Suprapubic skin (tissue), 4 donors: ENCODE measurements at regions not wholly inside any gene's neighbourhood (a gene's known extent, or its start where the extent isn't known, plus 50 kb on each side); places are given as distances from the start of the nearest gene placed in this dataset.
A peak's percentile ranks its signal among the peaks of the same experiment; 100 is the strongest.

Experiments used
- DNase-seq, 2 donors: peaks; one replicate each; pipeline ENCODE4 v3.0.0-alpha.2; 2019; ENCODE audit warnings: low spot score in 2 of 2
- H3K27ac ChIP-seq: fragments of 200-600 bp; sonication (generic); one replicate; pipeline ENCODE4 v1.5.1; 2019
- H3K27me3 ChIP-seq: fragments of 200-600 bp; sonication (generic); one replicate; pipeline ENCODE4 v1.5.1; 2019
- H3K36me3 ChIP-seq: fragments of 200-600 bp; sonication (generic); one replicate; pipeline ENCODE4 v1.5.1; 2019
- H3K4me1 ChIP-seq: fragments of 200-600 bp; sonication (generic); one replicate; pipeline ENCODE4 v1.5.1; 2019
- H3K4me3 ChIP-seq: fragments of 200-600 bp; sonication (generic); one replicate; pipeline ENCODE4 v1.5.1; 2019; ENCODE audit warnings: mild to moderate bottlenecking
- H3K9me3 ChIP-seq: fragments of 200-600 bp; sonication (generic); one replicate; pipeline ENCODE4 v1.5.1; 2019
- CTCF ChIP-seq, 2 donors: fragments of 200-600 bp in 1 of 2; fragments of 450-650 bp in 1 of 2; sonication (generic) in 1 of 2; IDR thresholded peaks; one replicate each; pipeline ENCODE4 v1.5.1; 2016 to 2019; ENCODE audit warnings: antibody characterized with exemption in 2 of 2, mild to moderate bottlenecking in 1 of 2, moderate library complexity in 1 of 2
- EP300 ChIP-seq: sonication (generic); formaldehyde crosslinking; IDR thresholded peaks from one replicate; pipeline ENCODE4 v1.6.1; 2017; ENCODE audit warnings: antibody characterized with exemption
- POLR2A ChIP-seq, 2 donors: fragments of 450-650 bp; IDR thresholded peaks; one replicate each; pipeline ENCODE4 v1.6.1; 2017; ENCODE audit warnings: antibody characterized with exemption in 2 of 2, mild to moderate bottlenecking in 2 of 2, moderate library complexity in 2 of 2
- POLR2AphosphoS5 ChIP-seq, 3 donors: sonication (generic); formaldehyde crosslinking; IDR thresholded peaks; one replicate each; pipeline ENCODE4 v1.6.1; 2017; ENCODE audit warnings: antibody characterized with exemption in 3 of 3
- WGBS: methylation state at CpG from one replicate; pipeline ENCODE4 v1.1.5; 2018; 5-methylcytosine and 5-hydroxymethylcytosine counted together

DNA sequence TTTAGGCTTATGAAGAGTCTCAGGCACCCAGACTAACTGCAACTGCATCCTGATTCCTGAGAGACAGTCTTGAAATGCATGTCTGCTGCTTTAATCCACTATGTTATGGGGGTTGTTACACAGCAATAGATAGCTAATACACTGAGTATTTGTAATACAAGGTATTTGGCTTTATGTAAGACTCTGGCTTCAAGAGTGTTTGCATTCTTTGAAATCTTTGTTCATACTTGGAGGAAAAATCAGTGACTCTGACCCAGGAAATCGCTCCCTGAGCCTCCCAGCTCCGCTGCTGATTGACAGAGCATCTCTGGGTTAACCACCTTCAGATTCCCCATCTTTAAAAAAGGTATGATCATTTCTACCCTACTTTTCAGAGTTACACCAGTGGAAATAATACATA lies 133.9 kb downstream of the MTPAP start:
- Histone ChIP-seq H3K4me3 (no peak overlapping the region), H3K27ac (peak overlapping the region; percentile 29)

DNA sequence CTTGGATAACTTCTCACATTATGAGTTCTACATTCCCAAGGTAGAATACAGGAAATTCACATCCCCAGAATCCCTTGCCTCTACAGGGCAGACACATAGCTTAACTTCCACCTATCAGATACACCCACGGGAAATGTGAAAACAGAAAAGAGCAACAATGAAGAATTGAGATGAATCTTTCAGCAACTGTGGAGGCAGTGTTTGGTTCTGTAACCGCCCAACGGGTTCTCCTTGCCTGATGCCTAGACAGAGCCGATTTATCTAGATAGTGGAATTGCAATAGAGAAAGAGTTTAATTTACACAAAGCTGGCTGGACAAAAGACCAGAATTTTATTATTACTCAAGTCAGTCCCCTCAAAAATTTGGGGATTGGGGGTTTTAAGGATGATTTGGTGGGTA lies 138.8 kb downstream of the MTPAP start:
- WGBS = 96% methylated on average over 4 of the region's 4 CpGs
- no peaks in the 10 kb centered on the region for H3K36me3 ChIP-seq
- no peak overlapping the region for H3K27ac ChIP-seq
- no peaks in the 10 kb centered on the region for H3K9me3 ChIP-seq
- H3K27me3 ChIP-seq = no peaks in the 10 kb centered on the region
- no peak for DNase-seq
- TF ChIP-seq POLR2AphosphoS5 (IDR thresholded peaks at IDR 0.05) (no peak), CTCF (IDR thresholded peaks at IDR 0.05) (no peak), EP300 (no peak), POLR2A (IDR thresholded peaks at IDR 0.05) (no peak)
- no peaks in the 10 kb centered on the region for H3K4me1 ChIP-seq
- no peak overlapping the region for H3K4me3 ChIP-seq

More for the DNA sequence above, 133.9 kb downstream of the MTPAP start:
- WGBS = 78% methylated on average over 2 of the region's 2 CpGs
- Histone ChIP-seq H3K4me1 (peaks cover 11% of the 10 kb centered on the region), H3K9me3 (no peaks in the 10 kb centered on the region), H3K27me3 (no peaks in the 10 kb centered on the region), H3K36me3 (no peaks in the 10 kb centered on the region)
- no peak for DNase-seq
- TF ChIP-seq POLR2AphosphoS5 (IDR thresholded peaks at IDR 0.05) (no peak), EP300 (no peak)

DNA sequence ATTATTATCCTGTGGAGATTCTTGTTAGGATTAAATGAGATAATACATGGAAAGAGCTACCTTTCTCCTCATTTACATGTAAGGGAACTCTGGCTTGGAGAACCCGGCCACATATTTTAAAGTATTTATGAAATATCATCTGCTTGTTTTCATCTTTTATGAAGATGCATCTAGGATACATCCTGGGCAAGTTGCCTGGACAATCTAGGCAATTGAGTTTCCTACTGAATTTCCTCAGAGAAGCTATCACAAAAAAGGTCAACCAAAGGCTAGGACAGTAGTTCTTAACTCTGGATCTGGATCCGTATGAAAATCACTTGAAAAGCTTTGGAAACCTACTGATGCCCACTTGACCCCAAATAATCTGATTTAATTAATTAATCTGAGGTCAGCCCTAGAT lies 140.7 kb downstream of the MTPAP start:
- 73% methylated on average over 2 of the region's 2 CpGs for whole genome bisulfite sequencing
- Histone ChIP-seq H3K9me3 (no peaks in the 10 kb centered on the region), H3K27ac (no peak overlapping the region), H3K4me1 (no peaks in the 10 kb centered on the region), H3K36me3 (no peaks in the 10 kb centered on the region), H3K4me3 (no peak overlapping the region), H3K27me3 (no peaks in the 10 kb centered on the region)
- TF ChIP-seq POLR2A (IDR thresholded peaks at IDR 0.05) (no peak), EP300 (no peak), CTCF (IDR thresholded peaks at IDR 0.05) (no peak), POLR2AphosphoS5 (IDR thresholded peaks at IDR 0.05) (no peak)
- DNase-seq = no peak

DNA sequence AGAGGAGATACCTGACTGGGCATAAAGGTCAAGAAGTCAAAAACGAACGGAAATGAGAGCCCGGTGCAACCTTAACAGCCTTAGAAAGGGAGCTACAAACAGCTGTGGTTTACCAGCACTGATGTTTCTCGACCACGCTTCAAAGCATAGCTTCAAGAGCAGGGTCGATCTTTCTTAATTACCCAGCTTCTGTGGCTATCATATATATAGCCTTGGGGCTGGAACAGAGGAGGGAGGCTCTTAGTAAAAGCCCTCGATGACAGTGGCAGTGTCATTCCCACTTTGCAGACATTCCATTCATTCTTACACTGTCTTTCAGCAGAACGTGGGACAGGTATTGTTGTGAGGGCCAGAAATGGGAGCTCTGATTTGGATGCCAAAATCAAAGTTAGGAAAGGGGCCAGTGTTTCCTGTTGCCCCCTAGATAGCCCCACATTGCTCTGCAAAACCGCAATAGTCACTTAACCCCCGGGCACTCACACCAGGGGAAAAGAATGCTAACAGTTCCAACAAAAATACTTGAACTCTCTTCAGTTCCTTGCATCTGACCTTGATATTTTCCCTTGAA lies 141.5 kb downstream of the MTPAP start:
- 32% methylated on average over 10 of the region's 10 CpGs for WGBS
- DNase-seq = no peak
- H3K36me3 ChIP-seq = no peaks in the 10 kb centered on the region
- no peaks in the 10 kb centered on the region for H3K9me3 ChIP-seq
- H3K4me3 ChIP-seq = no peak overlapping the region
- H3K27me3 ChIP-seq = no peaks in the 10 kb centered on the region
- H3K4me1 ChIP-seq = no peaks in the 10 kb centered on the region
- no peak overlapping the region for H3K27ac ChIP-seq
- TF ChIP-seq POLR2AphosphoS5 (IDR thresholded peaks at IDR 0.05) = no peak
- TF ChIP-seq CTCF (IDR thresholded peaks at IDR 0.05) = no peak
- TF ChIP-seq POLR2A (IDR thresholded peaks at IDR 0.05) = no peak
- TF ChIP-seq EP300 = no peak

DNA sequence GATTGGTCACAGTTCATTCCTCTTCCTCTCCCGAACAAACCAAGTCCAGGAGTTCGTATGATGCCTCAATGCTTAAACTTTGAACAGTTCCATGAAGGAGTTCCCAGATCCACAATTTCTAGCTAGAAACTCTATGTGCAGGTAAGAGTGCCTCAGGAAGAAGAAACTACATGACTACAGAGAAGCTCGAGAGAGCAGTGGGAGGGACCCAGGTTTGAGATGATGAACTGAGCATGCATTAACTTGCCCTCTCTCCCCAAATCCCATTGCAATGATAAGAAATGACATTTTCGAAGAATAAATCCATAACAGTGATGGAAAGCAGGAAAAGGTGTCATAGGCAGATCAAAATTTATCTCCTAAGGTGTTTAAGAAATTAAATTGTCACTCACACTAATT lies 140.6 kb upstream of the JCAD start:
- Histone ChIP-seq H3K4me3 (no peak overlapping the region), H3K27me3 (peaks cover 8% of the 10 kb centered on the region), H3K36me3 (no peaks in the 10 kb centered on the region), H3K27ac (no peak overlapping the region), H3K9me3 (no peaks in the 10 kb centered on the region), H3K4me1 (no peaks in the 10 kb centered on the region)
- TF ChIP-seq CTCF (IDR thresholded peaks at IDR 0.05) = no peak
- TF ChIP-seq EP300 = no peak
- no peak for TF ChIP-seq POLR2AphosphoS5 (IDR thresholded peaks at IDR 0.05)
- no peak for TF ChIP-seq POLR2A (IDR thresholded peaks at IDR 0.05)
- no peak for DNase-seq
- WGBS = 70% methylated on average over 4 of the region's 4 CpGs
